ENCODE measurements at regions not wholly inside any gene's neighbourhood (a gene's known extent, or its start where the extent isn't known, plus 50 kb on each side); places are given as distances from the start of the nearest gene placed in this dataset.

GRCh38 chr4:89379511-89380044, 72.0 kb upstream of the GPRIN3 start:
- DNase-seq (ENCODE audit: insufficient read length, low spot score), result no peak
- FAIRE-seq, result no peak

- DNase-seq (ENCODE audit: insufficient read length, low spot score), result no peak
- FAIRE-seq, result no peak
Measured at GRCh38 chr4:89373394-89373793, 65.8 kb upstream of the GPRIN3 start.

- DNase-seq (ENCODE audit: insufficient read length, low spot score), result no peak
- no peak for FAIRE-seq
Measured at GRCh38 chr4:89371614-89372013, 64.0 kb upstream of the GPRIN3 start.

GRCh38 chr4:89369581-89369980, 62.0 kb upstream of the GPRIN3 start:
- FAIRE-seq, result no peak

GRCh38 chr4:89368861-89369260, 61.3 kb upstream of the GPRIN3 start:
- DNase-seq (ENCODE audit: insufficient read length, low spot score) (no peak), FAIRE-seq (no peak)

More at GRCh38 chr4:89369581-89369980, 62.0 kb upstream of the GPRIN3 start:
- DNase-seq (ENCODE audit: insufficient read length, low spot score), result no peak

- FAIRE-seq (no peak), DNase-seq (ENCODE audit: insufficient read length, low spot score) (no peak)
Measured at GRCh38 chr4:89365776-89366175, 58.2 kb upstream of the GPRIN3 start.

- FAIRE-seq, result no peak
- DNase-seq (ENCODE audit: insufficient read length, low spot score), result no peak
Measured at GRCh38 chr4:89365375-89365774, 57.8 kb upstream of the GPRIN3 start.

GRCh38 chr4:89364541-89364940, 56.9 kb upstream of the GPRIN3 start:
- DNase-seq (ENCODE audit: insufficient read length, low spot score), result no peak
- no peak for FAIRE-seq

GRCh38 chr4:89363786-89364185, 56.2 kb upstream of the GPRIN3 start:
- FAIRE-seq (no peak), DNase-seq (ENCODE audit: insufficient read length, low spot score) (no peak)

- FAIRE-seq (no peak), DNase-seq (ENCODE audit: insufficient read length, low spot score) (peak; percentile 14)
Measured at GRCh38 chr4:89358935-89359638, 51.5 kb upstream of the GPRIN3 start.

GRCh38 chr4:89357787-89358186, 50.2 kb upstream of the GPRIN3 start:
- no peak for FAIRE-seq
- no peak for DNase-seq (ENCODE audit: insufficient read length, low spot score)

All from HTR-8/SVneo (cell line).